ENCODE measurements at regions not wholly inside any gene's neighbourhood (a gene's known extent, or its start where the extent isn't known, plus 50 kb on each side); places are given as distances from the start of the nearest gene placed in this dataset.

DNA sequence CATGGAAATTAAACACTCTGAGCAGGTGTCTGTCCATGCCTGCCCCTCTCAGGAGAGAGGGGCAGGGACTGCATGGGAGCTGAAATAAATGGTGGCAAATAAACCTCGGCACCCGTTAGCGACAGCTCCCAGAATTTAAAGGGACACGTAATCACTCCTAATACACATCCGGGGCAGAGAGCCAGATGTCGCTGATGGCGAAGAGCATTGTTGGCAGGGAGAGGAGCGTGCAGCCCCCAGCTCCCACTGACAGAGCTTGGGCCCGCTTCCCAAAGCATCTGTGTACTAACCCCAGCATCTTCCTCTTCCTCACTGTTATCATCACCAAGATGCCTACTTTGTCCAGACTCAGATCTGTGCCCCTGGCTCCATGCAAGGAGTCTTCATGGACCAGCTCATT lies 85.8 kb downstream of the IRX5 start:
- no peak for ATAC-seq (ENCODE audit: low read depth)
- no peaks in the 10 kb centered on the region for H3K4me1 ChIP-seq (ENCODE audit: control insufficient read depth, insufficient read depth, low read length)
- in situ Hi-C loops (cut with MboI; ENCODE audit: low sequenced_read_pairs), result no loop called here
- no peak overlapping the region for H4K8ac ChIP-seq (ENCODE audit: low read depth in 2 of 2, low read length in 2 of 2)
- H2BK15ac ChIP-seq (ENCODE audit: low read depth, low read length), result no peak overlapping the region
- no peaks in the 10 kb centered on the region for H4K20me1 ChIP-seq (ENCODE audit: insufficient read depth, low read length)
- dilution Hi-C loops (cut with HindIII; ENCODE audit: low sequenced_read_pairs, unreplicated experiment), result no loop called here
- no CpG with 5 or more reads among the region's 9 CpGs for WGBS, 2 experiments (ENCODE audit: extremely low coverage in 2 of 2, insufficient read length in 1 of 2)
- no peak overlapping the region for H2BK5ac ChIP-seq (ENCODE audit: low read depth, low read length, poor library complexity, severe bottlenecking)
- no peak overlapping the region for H3K4me3 ChIP-seq (ENCODE audit: insufficient read depth, low read depth, low read length)
- no peaks in the 10 kb centered on the region for H3K27me3 ChIP-seq (ENCODE audit: control insufficient read depth, insufficient read depth, low read length)
- H2BK120ac ChIP-seq (ENCODE audit: low read depth, low read length), result no peak overlapping the region
- no peak overlapping the region for H4K91ac ChIP-seq (ENCODE audit: insufficient read depth, low read depth, low read length)
- H3K9ac ChIP-seq (ENCODE audit: low read depth, low read length), result no peak overlapping the region
- peaks cover 2% of the 10 kb centered on the region; the same call in 1 of the 2 replicates for H3K9me3 ChIP-seq (ENCODE audit: control insufficient read depth, insufficient read depth, low read length)
- no peak overlapping the region for H2BK20ac ChIP-seq (ENCODE audit: low read depth, low read length)
- no TSS peak for BruUV-seq (replicated peaks)
- ChIA-PET POLR2A (ENCODE audit: unreplicated experiment) (no interaction called here), CTCF (no interaction called here)
- intact Hi-C loops (cut with micrococcal nuclease), result no loop called here
- no peak overlapping the region for H2AK9ac ChIP-seq (replicated peaks; ENCODE audit: low read depth, low read length, poor library complexity)
- DNase-seq, result no peak
- H3K56ac ChIP-seq (ENCODE audit: extremely low read depth, insufficient read depth, low read length), result no peak overlapping the region
- no peaks in the 10 kb centered on the region for H3K36me3 ChIP-seq (ENCODE audit: control insufficient read depth, insufficient read depth, low read length)
- TF ChIP-seq, protein P1, sequence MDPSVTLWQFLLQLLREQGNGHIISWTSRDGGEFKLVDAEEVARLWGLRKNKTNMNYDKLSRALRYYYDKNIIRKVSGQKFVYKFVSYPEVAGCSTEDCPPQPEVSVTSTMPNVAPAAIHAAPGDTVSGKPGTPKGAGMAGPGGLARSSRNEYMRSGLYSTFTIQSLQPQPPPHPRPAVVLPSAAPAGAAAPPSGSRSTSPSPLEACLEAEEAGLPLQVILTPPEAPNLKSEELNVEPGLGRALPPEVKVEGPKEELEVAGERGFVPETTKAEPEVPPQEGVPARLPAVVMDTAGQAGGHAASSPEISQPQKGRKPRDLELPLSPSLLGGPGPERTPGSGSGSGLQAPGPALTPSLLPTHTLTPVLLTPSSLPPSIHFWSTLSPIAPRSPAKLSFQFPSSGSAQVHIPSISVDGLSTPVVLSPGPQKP (IDR thresholded peaks at IDR 0.05; ENCODE audit: borderline replicate concordance, low read depth, low read length), result no peak
- TF ChIP-seq CEBPB (IDR thresholded peaks at IDR 0.05; ENCODE audit: low read depth, low read length) (no peak), FOS (IDR thresholded peaks at IDR 0.05; ENCODE audit: low read depth, low read length) (no peak), SMC3 (IDR thresholded peaks at IDR 0.05; ENCODE audit: low read depth, low read length) (no peak), MAFK (IDR thresholded peaks at IDR 0.05; ENCODE audit: low read depth, low read length) (no peak), MXI1 (IDR thresholded peaks at IDR 0.05; ENCODE audit: borderline replicate concordance, low read depth, low read length) (no peak), MAZ (IDR thresholded peaks at IDR 0.05; ENCODE audit: borderline replicate concordance, low read depth, low read length) (no peak), RFX5 (IDR thresholded peaks at IDR 0.05; ENCODE audit: low read depth, low read length) (no peak), POLR2A (IDR thresholded peaks at IDR 0.05; ENCODE audit: low read depth, low read length) (no peak), BHLHE40 (IDR thresholded peaks at IDR 0.05; ENCODE audit: low read depth, low read length) (no peak), NFE2L2 (IDR thresholded peaks at IDR 0.05; ENCODE audit: low read depth, low read length) (no peak), RCOR1 (IDR thresholded peaks at IDR 0.05; ENCODE audit: insufficient replicate concordance, low read length) (no peak), RAD21 (IDR thresholded peaks at IDR 0.05; ENCODE audit: low read length) (no peak), CHD1 (IDR thresholded peaks at IDR 0.05; ENCODE audit: low read depth, low read length) (no peak)
- TF ChIP-seq, protein P2, sequence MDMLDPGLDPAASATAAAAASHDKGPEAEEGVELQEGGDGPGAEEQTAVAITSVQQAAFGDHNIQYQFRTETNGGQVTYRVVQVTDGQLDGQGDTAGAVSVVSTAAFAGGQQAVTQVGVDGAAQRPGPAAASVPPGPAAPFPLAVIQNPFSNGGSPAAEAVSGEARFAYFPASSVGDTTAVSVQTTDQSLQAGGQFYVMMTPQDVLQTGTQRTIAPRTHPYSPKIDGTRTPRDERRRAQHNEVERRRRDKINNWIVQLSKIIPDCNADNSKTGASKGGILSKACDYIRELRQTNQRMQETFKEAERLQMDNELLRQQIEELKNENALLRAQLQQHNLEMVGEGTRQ (IDR thresholded peaks at IDR 0.05; ENCODE audit: low read depth, low read length), result no peak
- TF ChIP-seq, protein P3, sequence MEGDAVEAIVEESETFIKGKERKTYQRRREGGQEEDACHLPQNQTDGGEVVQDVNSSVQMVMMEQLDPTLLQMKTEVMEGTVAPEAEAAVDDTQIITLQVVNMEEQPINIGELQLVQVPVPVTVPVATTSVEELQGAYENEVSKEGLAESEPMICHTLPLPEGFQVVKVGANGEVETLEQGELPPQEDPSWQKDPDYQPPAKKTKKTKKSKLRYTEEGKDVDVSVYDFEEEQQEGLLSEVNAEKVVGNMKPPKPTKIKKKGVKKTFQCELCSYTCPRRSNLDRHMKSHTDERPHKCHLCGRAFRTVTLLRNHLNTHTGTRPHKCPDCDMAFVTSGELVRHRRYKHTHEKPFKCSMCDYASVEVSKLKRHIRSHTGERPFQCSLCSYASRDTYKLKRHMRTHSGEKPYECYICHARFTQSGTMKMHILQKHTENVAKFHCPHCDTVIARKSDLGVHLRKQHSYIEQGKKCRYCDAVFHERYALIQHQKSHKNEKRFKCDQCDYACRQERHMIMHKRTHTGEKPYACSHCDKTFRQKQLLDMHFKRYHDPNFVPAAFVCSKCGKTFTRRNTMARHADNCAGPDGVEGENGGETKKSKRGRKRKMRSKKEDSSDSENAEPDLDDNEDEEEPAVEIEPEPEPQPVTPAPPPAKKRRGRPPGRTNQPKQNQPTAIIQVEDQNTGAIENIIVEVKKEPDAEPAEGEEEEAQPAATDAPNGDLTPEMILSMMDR (conservative IDR thresholded peaks at IDR 0.05; ENCODE audit: low read depth, low read length), result no peak
- no peak overlapping the region for H3K27ac ChIP-seq (ENCODE audit: insufficient read depth, low read length)
- H4K5ac ChIP-seq (ENCODE audit: low read depth, low read length), result no peak overlapping the region
- H3K23ac ChIP-seq (ENCODE audit: low read depth, low read length), result no peak overlapping the region
- no peak overlapping the region for H2AFZ ChIP-seq (replicated peaks; ENCODE audit: low read length, poor library complexity)
- no peak overlapping the region for H3K4ac ChIP-seq (ENCODE audit: low read depth, low read length)
- H3K4me2 ChIP-seq (ENCODE audit: low read depth, low read length), result no peak overlapping the region
- no peak overlapping the region for H3K18ac ChIP-seq (ENCODE audit: low read depth, low read length)
- H3K79me1 ChIP-seq (ENCODE audit: low read depth in 1 of 2, low read length in 2 of 2), result no peaks in the 10 kb centered on the region
- H2AK5ac ChIP-seq (ENCODE audit: low read depth, low read length), result no peak overlapping the region
- H3K14ac ChIP-seq (replicated peaks; ENCODE audit: low read depth, low read length), result no peak overlapping the region
- no peaks in the 10 kb centered on the region for H3K9me1 ChIP-seq (ENCODE audit: insufficient read depth, low read length)

Data from IMR-90 (cell line).